ENCODE measurements at regions not wholly inside any gene's neighbourhood (a gene's known extent, or its start where the extent isn't known, plus 50 kb on each side); places are given as distances from the start of the nearest gene placed in this dataset.

- TF ChIP-seq, protein P1, sequence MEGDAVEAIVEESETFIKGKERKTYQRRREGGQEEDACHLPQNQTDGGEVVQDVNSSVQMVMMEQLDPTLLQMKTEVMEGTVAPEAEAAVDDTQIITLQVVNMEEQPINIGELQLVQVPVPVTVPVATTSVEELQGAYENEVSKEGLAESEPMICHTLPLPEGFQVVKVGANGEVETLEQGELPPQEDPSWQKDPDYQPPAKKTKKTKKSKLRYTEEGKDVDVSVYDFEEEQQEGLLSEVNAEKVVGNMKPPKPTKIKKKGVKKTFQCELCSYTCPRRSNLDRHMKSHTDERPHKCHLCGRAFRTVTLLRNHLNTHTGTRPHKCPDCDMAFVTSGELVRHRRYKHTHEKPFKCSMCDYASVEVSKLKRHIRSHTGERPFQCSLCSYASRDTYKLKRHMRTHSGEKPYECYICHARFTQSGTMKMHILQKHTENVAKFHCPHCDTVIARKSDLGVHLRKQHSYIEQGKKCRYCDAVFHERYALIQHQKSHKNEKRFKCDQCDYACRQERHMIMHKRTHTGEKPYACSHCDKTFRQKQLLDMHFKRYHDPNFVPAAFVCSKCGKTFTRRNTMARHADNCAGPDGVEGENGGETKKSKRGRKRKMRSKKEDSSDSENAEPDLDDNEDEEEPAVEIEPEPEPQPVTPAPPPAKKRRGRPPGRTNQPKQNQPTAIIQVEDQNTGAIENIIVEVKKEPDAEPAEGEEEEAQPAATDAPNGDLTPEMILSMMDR (conservative IDR thresholded peaks at IDR 0.05; ENCODE audit: low read depth, low read length), result no peak
- DNase-seq (ENCODE audit: low read depth), result no peak
- H3K4me3 ChIP-seq (ENCODE audit: low read depth, low read length), result no peak overlapping the region
Observed at GRCh38 chr13:31036731-31037695, 104.6 kb downstream of the TEX26 start.

DNA sequence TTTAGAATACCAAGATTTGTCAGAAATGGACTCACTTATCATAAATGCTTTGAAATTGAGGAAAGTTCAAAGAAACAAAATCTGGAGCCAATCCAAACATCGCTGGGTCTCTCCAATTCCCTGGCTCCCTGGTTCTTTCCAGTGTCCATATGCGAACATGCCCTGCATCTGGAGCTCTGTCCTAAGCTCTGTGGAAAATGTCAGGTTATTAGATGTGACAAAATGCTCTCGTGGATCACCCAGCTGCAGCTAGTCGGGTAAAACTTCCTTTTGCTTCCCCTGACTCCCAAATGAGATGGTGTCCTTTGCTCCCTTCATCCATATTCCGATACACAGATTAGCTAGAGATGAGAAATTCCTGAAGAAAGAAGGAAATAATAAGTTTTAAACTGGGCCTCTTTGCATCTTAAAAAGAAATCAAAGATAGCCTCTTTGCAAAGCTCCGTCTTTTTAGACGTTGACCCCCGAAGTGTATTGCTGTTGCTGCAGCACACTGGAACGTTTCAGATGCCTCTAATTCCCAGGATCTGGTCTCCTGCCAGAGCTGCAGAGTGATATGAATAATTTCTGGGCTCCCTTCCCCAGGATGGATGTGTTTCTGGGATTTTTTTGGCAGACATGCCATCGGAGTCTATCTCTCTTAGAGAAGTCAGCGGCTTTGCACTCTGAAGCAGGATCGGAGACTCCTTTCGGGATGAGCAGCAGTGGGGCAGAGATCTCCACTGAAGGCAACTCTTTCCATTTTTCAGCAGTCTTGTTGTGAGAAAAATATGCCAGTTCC is 102.9 kb downstream of the TEX26 start:
- TF ChIP-seq, protein P1 (conservative IDR thresholded peaks at IDR 0.05; ENCODE audit: low read depth, low read length), result no peak
- no peak overlapping the region for H3K4me3 ChIP-seq (ENCODE audit: low read depth, low read length)
- DNase-seq (ENCODE audit: low read depth), result no peak

DNA sequence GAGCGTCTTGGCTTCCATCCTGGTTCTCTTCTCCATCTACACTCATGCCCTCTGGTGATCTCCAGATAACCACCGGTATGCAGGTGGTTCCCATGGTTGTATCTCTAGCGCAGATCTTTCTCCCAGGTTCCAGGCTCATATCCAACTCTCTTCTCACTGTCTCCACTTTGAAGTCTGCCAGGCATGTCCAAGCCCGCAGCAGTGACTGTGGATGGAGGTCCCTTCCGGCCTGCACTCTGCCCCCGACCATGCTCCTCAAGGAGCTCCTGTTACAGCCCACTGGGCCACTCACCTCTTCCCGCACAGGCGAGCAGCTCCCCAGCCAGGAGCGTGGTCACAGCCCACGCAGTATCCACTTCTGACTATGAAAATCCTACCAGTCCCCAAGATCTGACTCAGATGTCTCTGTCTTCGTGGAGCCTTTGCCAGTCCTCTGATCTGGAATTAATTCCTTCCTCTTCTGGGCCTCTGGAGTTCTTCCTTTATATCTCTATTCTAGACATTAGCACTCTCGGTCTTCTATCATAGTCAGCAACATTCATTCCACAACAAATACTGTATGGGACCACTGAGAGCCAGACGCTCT is 100.2 kb downstream of the TEX26 start:
- DNase-seq (ENCODE audit: low read depth), result no peak
- TF ChIP-seq, protein P1 (conservative IDR thresholded peaks at IDR 0.05; ENCODE audit: low read depth, low read length), result no peak
- no peak overlapping the region for H3K4me3 ChIP-seq (ENCODE audit: low read depth, low read length)

- DNase-seq (ENCODE audit: low read depth), result no peak
- no peak overlapping the region for H3K4me3 ChIP-seq (ENCODE audit: low read depth, low read length)
- TF ChIP-seq, protein P1 (conservative IDR thresholded peaks at IDR 0.05; ENCODE audit: low read depth, low read length), result no peak
Observed at GRCh38 chr13:31031482-31031881, 99.0 kb downstream of the TEX26 start.

GRCh38 chr13:31029102-31029501 is 96.6 kb downstream of the TEX26 start:
- TF ChIP-seq, protein P1 (conservative IDR thresholded peaks at IDR 0.05; ENCODE audit: low read depth, low read length), result no peak
- no peak overlapping the region for H3K4me3 ChIP-seq (ENCODE audit: low read depth, low read length)
- no peak for DNase-seq (ENCODE audit: low read depth)

DNA sequence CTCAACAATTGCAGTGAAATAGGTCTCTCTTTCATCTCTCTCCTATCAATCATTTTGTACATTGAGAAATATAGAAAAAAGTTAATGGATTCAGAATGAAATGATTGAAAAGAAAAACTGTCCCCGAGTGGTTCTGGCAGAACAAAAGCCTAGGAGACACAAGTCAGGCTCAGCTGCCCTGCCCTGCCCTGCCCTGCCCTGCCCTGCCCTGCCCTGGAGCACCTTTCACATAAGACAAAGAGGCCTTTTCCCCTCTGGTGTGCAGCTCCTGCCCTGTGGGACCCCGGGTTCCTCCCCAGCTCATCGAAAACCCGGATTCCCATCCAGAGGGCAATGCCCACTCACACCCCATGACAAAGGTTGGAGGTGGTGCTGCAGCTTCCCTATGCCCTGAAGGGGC is 94.7 kb downstream of the TEX26 start:
- TF ChIP-seq, protein P1 (conservative IDR thresholded peaks at IDR 0.05; ENCODE audit: low read depth, low read length), result no peak
- no peak overlapping the region for H3K4me3 ChIP-seq (ENCODE audit: low read depth, low read length)
- no peak for DNase-seq (ENCODE audit: low read depth)

All from epithelial cell of proximal tubule (primary cell).